ENCODE measurements at regions not wholly inside any gene's neighbourhood (a gene's known extent, or its start where the extent isn't known, plus 50 kb on each side); places are given as distances from the start of the nearest gene placed in this dataset.
"Not testable (repeated sequence)": the region's sequence is repeated elsewhere in the genome, so short reads cannot be mapped to it uniquely, and the experiment has no call there.

DNA sequence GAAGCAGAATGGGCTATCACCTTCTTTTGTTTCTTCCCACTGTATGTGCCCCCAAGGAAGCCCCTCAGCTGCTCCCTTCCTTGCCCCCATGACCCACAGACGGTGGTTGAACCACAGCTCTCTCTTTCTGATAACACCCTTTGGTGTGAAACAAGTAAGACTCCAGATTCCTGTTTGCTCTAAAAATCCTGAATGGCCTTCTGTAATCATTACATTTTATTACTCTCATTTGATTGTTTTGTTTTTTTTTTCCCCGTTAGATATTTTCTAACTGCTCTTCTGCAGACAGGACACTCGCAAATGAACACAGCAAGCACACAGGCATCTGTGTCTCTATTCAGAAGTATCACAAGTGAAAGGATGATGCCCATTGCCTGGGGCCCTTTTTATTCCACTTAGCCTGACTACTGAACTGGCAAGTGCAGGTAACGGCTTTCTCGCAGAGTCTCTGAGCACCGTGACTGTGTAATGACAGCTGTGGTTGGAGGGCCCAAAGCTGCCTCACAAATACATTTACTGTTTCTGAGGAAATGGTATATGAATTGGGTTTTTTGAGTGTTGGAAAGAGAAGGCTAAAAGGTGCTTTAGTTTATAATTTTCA, 59.3 kb downstream of the OXGR1 start:
- H3K36me3 Mint-ChIP-seq (ENCODE audit: insufficient read depth, unreplicated experiment), result no peaks in the 10 kb centered on the region

DNA sequence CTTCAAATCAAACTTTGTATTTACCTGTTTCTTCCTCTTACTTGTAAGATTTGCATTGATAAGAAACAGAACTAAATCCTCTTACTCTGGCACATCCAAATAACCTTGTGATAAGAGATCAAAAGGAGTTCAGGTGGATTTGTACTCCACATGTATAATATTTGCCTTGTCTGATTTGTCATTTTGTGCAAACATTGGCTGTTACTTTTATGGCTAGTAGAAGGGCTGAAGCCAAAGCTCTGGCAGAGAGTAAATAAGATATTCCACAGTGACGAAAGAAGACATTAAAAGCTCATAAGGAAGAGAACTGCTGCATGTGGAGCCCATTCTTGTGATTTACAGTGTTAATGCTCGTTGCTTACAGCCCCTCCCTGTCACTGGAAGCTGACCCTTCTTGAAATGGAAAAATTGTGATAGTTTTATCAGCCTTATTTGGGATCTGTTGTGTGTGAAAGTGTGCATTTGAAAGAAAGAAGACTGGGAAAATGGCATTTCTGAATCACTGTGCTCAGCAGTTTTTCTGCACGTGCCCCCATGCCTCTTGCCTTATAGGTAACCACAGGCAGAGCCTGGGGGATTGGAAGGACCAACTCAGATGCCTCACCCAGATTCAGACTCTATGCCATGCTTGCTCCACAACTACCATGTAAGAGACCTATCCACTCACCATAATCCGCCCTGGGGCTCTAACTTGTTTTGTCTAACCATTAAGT, 68.2 kb downstream of the OXGR1 start:
- CTCF ChIA-PET, result interaction anchor here (1.4 kb wide), 1 partner anchor 32 kb away, joined by 5 read pairs; no protein-coding TSS in a partner anchor
- POLR2A ChIA-PET, result no interaction called here
- no peak overlapping the region for H3K27ac Mint-ChIP-seq (ENCODE audit: low read depth, unreplicated experiment)
- H3K9me3 Mint-ChIP-seq (ENCODE audit: unreplicated experiment), result peaks cover 20% of the 10 kb centered on the region
- intact Hi-C loops (cut with micrococcal nuclease), result no loop called here
- H3K27me3 Mint-ChIP-seq (ENCODE audit: insufficient read depth, unreplicated experiment), result no peaks in the 10 kb centered on the region
- no TSS peak for BruUV-seq (replicated peaks)
- H3K36me3 Mint-ChIP-seq (ENCODE audit: insufficient read depth, unreplicated experiment), result no peaks in the 10 kb centered on the region
- TF ChIP-seq, protein P1, sequence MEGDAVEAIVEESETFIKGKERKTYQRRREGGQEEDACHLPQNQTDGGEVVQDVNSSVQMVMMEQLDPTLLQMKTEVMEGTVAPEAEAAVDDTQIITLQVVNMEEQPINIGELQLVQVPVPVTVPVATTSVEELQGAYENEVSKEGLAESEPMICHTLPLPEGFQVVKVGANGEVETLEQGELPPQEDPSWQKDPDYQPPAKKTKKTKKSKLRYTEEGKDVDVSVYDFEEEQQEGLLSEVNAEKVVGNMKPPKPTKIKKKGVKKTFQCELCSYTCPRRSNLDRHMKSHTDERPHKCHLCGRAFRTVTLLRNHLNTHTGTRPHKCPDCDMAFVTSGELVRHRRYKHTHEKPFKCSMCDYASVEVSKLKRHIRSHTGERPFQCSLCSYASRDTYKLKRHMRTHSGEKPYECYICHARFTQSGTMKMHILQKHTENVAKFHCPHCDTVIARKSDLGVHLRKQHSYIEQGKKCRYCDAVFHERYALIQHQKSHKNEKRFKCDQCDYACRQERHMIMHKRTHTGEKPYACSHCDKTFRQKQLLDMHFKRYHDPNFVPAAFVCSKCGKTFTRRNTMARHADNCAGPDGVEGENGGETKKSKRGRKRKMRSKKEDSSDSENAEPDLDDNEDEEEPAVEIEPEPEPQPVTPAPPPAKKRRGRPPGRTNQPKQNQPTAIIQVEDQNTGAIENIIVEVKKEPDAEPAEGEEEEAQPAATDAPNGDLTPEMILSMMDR (IDR thresholded peaks at IDR 0.05; ENCODE audit: unreplicated experiment), result no peak
- DNase-seq (ENCODE audit: unreplicated experiment), result no peak
- no peaks in the 10 kb centered on the region for H3K4me1 Mint-ChIP-seq (ENCODE audit: insufficient read depth, unreplicated experiment)
- no peak overlapping the region for H3K4me3 Mint-ChIP-seq (ENCODE audit: unreplicated experiment)

More for the DNA sequence above, 59.3 kb downstream of the OXGR1 start:
- POLR2A ChIA-PET, result no interaction called here
- CTCF ChIA-PET, result interaction anchor here (0.7 to 1.8 kb wide), 4 partner anchors 22 to 118 kb away, joined by 3 to 6 read pairs (median 3); no protein-coding TSS in a partner anchor
- DNase-seq (ENCODE audit: unreplicated experiment), result no peak
- intact Hi-C loops (cut with micrococcal nuclease), result no loop called here
- no peaks in the 10 kb centered on the region for H3K9me3 Mint-ChIP-seq (ENCODE audit: unreplicated experiment)
- no TSS peak for BruUV-seq (replicated peaks)
- no peak overlapping the region for H3K4me3 Mint-ChIP-seq (ENCODE audit: unreplicated experiment)
- H3K27me3 Mint-ChIP-seq (ENCODE audit: insufficient read depth, unreplicated experiment), result no peaks in the 10 kb centered on the region
- no peak overlapping the region for H3K27ac Mint-ChIP-seq (ENCODE audit: low read depth, unreplicated experiment)
- TF ChIP-seq, protein P1 (IDR thresholded peaks at IDR 0.05; ENCODE audit: unreplicated experiment), result no peak
- no peaks in the 10 kb centered on the region for H3K4me1 Mint-ChIP-seq (ENCODE audit: insufficient read depth, unreplicated experiment)

DNA sequence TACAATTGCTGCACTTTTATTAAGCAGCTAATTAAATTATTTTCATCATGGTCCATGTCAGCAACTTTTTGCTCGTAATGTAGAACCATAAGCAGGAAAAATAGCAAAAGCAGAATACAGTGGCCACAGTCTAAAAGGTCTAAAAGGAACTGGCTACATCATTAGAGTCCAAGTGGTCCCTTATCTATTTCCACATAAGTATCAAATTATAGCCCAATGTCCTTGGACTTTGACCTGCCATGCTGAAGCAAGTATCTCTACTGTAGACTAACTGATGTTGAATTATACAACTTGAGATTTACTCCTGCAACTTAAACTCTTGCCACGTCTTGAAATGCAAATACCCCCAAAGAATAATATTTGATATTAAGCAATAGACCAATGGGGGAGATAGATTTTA, 68.8 kb downstream of the OXGR1 start:
- Mint-ChIP-seq H3K27ac (ENCODE audit: low read depth, unreplicated experiment) (no peak overlapping the region), H3K9me3 (ENCODE audit: unreplicated experiment) (peaks cover 26% of the 10 kb centered on the region), H3K4me3 (ENCODE audit: unreplicated experiment) (no peak overlapping the region), H3K4me1 (ENCODE audit: insufficient read depth, unreplicated experiment) (no peaks in the 10 kb centered on the region), H3K27me3 (ENCODE audit: insufficient read depth, unreplicated experiment) (no peaks in the 10 kb centered on the region), H3K36me3 (ENCODE audit: insufficient read depth, unreplicated experiment) (no peaks in the 10 kb centered on the region)
- DNase-seq (ENCODE audit: unreplicated experiment), result no peak
- no TSS peak for BruUV-seq (replicated peaks)
- TF ChIP-seq, protein P1 (IDR thresholded peaks at IDR 0.05; ENCODE audit: unreplicated experiment), result no peak
- intact Hi-C loops (cut with micrococcal nuclease), result no loop called here
- POLR2A ChIA-PET, result no interaction called here
- CTCF ChIA-PET, result interaction anchor here (0.6 to 1.4 kb wide), 2 partner anchors 32 to 94 kb away, joined by 3 to 5 read pairs; no protein-coding TSS in a partner anchor

DNA sequence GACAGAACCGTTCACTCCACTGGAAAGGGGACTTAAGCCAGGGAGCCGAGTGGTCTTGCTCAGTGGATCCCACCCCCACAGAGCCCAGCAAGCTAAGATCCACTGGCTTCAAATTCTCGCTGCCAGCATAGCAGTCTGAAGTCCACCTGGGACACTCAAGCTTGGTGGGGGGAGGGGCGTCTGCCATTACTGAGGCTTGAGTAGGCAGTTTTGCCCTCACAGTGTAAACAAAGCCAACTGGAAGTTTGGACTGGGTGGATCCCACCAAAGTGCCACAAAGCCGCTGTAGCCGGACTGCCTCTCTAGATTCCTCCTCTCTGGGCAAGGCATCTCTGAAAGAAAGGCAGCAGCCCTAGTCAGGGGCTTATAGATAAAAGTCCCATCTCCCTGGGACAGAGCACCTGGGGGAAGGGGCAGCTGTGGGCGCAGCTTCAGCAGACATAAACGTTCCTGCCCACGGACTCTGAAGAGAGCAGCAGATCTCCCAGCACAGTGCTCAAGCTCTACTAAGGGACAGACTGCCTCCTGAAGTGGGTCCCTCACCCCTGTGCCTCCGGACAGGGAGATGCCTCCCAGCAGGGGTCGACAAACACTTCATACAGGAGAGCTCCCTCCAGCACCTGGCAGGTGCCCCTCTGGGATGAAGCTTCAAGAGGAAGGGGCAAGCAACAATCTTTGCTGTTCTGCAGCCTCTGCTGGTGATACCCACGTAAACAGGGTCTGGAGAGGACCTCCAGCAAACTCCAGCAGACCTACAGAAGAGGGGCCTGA, 75.2 kb downstream of the OXGR1 start:
- H3K9me3 Mint-ChIP-seq (ENCODE audit: unreplicated experiment), result peaks cover 34% of the 10 kb centered on the region
- CTCF ChIA-PET; H3K4me1 Mint-ChIP-seq (ENCODE audit: insufficient read depth, unreplicated experiment); H3K36me3 Mint-ChIP-seq (ENCODE audit: insufficient read depth, unreplicated experiment); H3K27ac Mint-ChIP-seq (ENCODE audit: low read depth, unreplicated experiment); H3K4me3 Mint-ChIP-seq (ENCODE audit: unreplicated experiment); intact Hi-C loops (cut with micrococcal nuclease); BruUV-seq (replicated peaks); DNase-seq (ENCODE audit: unreplicated experiment); H3K27me3 Mint-ChIP-seq (ENCODE audit: insufficient read depth, unreplicated experiment): not testable (repeated sequence)
- POLR2A ChIA-PET, result interaction anchor here (0.6 kb wide), 1 partner anchor 1210 kb away, joined by 3 read pairs; no protein-coding TSS in a partner anchor

Measured in MCF 10A (cell line).